GM12865 (cell line): ENCODE measurements at regions not wholly inside any gene's neighbourhood (a gene's known extent, or its start where the extent isn't known, plus 50 kb on each side); places are given as distances from the start of the nearest gene placed in this dataset.
A peak's percentile ranks its signal among the peaks of the same experiment; 100 is the strongest.

Source experiments
- DNase-seq: peaks from one replicate; pipeline ENCODE4 v3.0.0; 2010; ENCODE audit warnings: low read depth
- H3K4me3 ChIP-seq: 2 replicates; pipeline ENCODE4 v1.5.1; 2011; ENCODE audit warnings: mild to moderate bottlenecking, low read depth, low read length, control low read depth
- TF ChIP-seq, protein P1 (sequence below): IDR thresholded peaks from 2 replicates; pipeline ENCODE4 v1.5.1; 2011; ENCODE audit warnings: low read length, control low read depth, low read depth, inconsistent platforms; ENCODE audit not compliant: insufficient read depth; ENCODE audit errors: missing control alignments

DNA sequence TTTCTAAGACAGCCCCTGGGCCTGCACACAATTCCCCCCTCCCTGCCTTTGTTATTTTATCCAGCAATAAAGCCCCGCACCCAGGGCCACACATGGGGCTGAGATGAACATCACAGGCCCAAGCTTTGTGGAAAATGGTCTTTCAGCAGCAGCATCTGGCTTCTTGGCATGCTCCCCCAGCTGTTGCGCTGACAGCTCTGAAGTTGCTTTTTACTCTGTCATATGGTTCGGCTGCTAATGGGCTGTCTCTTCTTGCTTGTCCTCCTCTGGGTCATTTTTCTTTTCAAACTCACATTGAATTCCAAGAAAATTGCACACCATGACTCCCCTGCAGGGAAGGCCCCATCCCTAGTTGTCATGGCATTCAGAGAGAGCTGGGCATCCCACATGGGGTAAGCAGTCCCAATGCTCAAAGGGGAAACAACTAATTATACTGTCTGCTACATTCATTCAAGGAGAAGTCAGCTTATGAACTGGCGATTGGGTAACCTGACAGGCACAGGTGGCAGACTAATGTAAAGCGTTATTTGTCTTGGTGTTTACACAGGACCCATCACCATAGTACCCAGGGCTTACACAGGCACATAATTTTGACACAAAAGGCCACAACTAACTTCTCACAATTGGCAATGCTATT, 74.0 kb upstream of the CDKN3 start:
- DNase-seq, result no peak
- TF ChIP-seq, protein P1, sequence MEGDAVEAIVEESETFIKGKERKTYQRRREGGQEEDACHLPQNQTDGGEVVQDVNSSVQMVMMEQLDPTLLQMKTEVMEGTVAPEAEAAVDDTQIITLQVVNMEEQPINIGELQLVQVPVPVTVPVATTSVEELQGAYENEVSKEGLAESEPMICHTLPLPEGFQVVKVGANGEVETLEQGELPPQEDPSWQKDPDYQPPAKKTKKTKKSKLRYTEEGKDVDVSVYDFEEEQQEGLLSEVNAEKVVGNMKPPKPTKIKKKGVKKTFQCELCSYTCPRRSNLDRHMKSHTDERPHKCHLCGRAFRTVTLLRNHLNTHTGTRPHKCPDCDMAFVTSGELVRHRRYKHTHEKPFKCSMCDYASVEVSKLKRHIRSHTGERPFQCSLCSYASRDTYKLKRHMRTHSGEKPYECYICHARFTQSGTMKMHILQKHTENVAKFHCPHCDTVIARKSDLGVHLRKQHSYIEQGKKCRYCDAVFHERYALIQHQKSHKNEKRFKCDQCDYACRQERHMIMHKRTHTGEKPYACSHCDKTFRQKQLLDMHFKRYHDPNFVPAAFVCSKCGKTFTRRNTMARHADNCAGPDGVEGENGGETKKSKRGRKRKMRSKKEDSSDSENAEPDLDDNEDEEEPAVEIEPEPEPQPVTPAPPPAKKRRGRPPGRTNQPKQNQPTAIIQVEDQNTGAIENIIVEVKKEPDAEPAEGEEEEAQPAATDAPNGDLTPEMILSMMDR, result no peak

DNA sequence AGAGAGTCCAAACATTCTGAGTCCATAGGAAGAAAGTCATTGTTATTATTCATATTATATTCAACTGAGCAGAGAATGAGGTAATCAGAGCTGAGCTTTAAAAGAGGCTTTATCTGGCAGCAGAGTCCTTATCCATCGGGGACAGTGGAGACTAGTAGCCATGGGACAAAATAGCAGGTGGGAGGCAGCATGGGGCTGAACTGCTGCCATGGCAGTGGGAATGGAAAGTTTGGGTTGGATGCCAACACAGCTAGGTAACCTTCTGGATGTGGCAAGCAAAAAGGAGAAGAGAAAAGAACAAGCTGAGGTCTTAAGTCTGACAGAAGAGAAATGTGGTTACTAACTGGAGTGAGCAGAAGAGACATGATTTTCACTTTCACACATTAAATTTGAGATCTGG, 71.0 kb upstream of the CDKN3 start:
- no peak for DNase-seq
- TF ChIP-seq, protein P1, result no peak

More for the DNA sequence above, 74.0 kb upstream of the CDKN3 start:
- no peak overlapping the region for H3K4me3 ChIP-seq

DNA sequence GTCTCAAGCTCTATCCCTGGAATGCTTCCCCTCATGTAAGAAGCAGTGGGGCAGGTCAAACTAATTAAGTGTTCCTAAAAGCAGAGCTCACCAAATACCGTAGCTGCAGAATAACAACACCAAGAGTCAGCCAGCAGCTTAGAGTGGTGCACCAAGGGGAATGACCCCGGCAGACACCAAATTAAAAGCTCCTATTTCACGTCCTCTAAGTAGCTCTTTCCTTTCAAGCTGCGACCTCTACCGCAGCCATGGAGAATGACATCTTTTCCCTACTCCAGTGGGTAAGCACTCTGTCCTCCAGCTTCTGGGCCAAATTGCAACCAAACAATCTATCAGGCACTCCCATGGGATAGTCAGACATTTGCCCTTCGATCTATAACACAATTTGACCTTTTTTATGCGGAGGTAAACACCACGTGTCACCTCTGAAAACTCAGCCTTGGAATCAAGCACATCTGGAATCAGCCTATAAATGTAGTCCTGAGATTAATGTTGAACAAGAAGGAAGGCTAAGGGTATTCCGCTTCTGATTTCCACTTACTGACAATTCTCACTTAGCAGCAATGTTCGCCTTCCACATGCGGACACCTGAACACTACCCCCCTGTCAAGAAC, 67.6 kb upstream of the CDKN3 start:
- H3K4me3 ChIP-seq, result no peak overlapping the region
- peak; percentile 65 for DNase-seq
- TF ChIP-seq, protein P1, result peak; percentile 76

More for the DNA sequence above, 71.0 kb upstream of the CDKN3 start:
- H3K4me3 ChIP-seq, result no peak overlapping the region

DNA sequence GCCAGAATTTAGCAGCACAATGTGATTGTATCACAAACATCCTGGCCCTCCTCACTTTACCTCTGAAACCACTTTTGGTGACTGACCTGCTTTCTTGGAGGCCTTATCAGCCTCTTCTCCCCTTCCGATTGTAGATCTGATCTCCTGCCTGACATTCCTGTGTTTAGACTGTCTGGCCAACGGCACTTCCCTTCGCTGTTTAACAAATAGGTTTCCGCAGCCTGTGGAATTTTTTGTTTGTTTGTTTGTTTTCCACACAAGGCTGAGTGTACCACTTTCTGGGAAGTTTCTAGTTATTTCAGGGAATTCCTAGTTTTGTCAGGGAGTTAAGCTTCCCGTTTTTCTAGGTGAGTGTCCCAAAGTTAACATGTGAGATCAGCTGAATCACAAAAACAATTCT, 65.9 kb upstream of the CDKN3 start:
- DNase-seq, result no peak
- TF ChIP-seq, protein P1, result no peak
- no peak overlapping the region for H3K4me3 ChIP-seq

DNA sequence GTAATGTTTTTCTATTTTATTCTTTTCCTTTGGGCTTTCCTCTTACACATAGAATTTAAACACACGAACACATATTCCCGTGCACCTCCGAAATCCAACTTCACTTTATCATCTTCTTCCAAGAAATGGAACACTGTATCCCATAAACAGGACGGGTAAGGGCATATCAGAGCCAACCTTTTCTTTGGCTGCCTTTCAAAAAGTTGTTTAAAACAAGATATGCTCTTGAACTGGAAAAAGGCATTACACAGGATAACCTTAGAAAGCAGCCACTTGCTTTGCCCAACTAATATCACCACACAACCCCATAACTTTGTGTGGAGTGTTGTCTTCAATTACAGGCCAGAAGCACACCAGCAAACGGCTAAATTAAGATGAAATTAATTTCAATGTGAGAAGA, 65.3 kb upstream of the CDKN3 start:
- TF ChIP-seq, protein P1, result no peak
- H3K4me3 ChIP-seq, result no peak overlapping the region
- DNase-seq, result no peak

DNA sequence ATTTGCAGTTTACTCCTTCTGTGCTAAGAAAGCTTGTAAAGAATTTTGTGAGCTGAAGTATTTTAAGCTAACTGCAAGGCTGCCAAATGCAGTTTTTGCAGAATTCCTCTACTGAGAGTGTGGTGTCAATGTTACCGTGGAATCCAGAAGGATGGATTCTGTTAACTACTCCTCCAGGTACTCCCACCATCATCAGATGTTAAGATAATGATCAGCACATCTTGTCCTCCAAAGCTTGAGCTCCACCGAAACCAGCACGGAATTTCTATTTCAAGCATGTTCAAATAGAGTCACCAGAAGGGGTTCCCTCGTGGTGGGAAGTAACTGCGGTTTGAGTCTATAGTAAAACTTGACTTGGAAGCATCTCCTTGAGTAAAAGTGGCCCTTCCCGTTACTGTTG, 64.3 kb upstream of the CDKN3 start:
- DNase-seq, result no peak
- H3K4me3 ChIP-seq, result no peak overlapping the region
- TF ChIP-seq, protein P1, result no peak

DNA sequence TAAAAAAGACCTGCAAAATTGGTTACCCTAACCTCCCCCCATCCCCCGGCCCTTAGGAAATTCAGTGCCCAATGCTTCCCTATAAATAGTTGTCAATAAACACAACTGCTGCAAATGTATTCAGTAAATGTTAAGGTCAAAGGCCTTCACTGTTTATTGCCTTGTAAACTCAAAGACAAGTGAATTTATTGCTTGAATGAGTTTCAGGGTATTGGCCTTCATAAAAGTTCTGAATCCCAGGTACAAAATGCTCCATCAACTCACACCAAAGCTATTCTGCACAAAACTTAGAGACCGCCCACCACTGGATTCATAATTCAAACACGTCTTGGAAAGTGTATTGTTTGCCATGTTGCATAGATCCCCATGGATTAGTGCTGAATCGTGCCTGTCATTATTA, 63.3 kb upstream of the CDKN3 start:
- TF ChIP-seq, protein P1, result no peak
- no peak overlapping the region for H3K4me3 ChIP-seq
- no peak for DNase-seq
